ENCODE measurements at regions not wholly inside any gene's neighbourhood (a gene's known extent, or its start where the extent isn't known, plus 50 kb on each side); places are given as distances from the start of the nearest gene placed in this dataset.

DNA sequence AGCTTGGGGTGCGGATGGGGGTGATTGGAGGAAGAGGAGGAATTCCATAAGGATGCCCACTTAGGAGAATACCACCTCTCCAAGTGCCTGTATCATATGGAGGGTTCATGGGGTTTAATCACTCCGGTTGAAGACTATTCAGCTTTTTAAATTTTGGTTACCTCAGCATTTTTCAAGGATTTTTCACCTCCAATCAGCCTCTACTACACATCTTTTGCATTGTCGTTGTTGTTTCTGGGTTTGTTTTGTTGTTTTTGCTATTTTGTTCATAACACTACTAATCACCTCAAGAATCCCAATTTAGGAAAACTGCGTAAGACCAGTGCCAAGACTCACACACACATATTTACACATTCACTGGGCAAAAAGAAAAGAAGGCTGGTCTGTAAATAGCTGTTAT, 619.5 kb upstream of the CDH5 start:
- Histone ChIP-seq H3K79me2 (ENCODE audit: insufficient read depth, low read length) (no peaks in the 10 kb centered on the region), H3K4me3 (replicated peaks in 1 of 3; ENCODE audit: insufficient read depth in 1 of 3, low read depth in 2 of 3, low read length in 3 of 3) (no peak overlapping the region), H3K27ac (ENCODE audit: extremely low read length, insufficient read depth, low read length) (no peak overlapping the region), H3K9me3 (ENCODE audit: low read length) (no peaks in the 10 kb centered on the region), H3K4me1 (ENCODE audit: insufficient read depth, low read length) (no peaks in the 10 kb centered on the region), H3K36me3 (replicated peaks in 1 of 2; ENCODE audit: control insufficient read depth in 1 of 2, insufficient read depth in 2 of 2, low read length in 2 of 2) (no peaks in the 10 kb centered on the region), H3K9ac (ENCODE audit: insufficient read depth, low read depth, low read length) (no peak overlapping the region), H4K20me1 (ENCODE audit: insufficient read depth, low read length) (no peaks in the 10 kb centered on the region), H2AFZ (ENCODE audit: low read length) (no peak overlapping the region), H3K27me3 (ENCODE audit: control insufficient read depth in 1 of 2, insufficient read depth in 2 of 2, low read length in 2 of 2) (no peaks in the 10 kb centered on the region), H3K4me2 (ENCODE audit: low read depth, low read length) (no peak overlapping the region)
- ChIA-PET CTCF (ENCODE audit: low intra/inter-chr PET ratio, low total read pairs) (no interaction called here), POLR2A (no interaction called here)
- TF ChIP-seq ZNF331 (CRISPR knock-in tag; IDR thresholded peaks at IDR 0.05) (no peak), MAFF (IDR thresholded peaks at IDR 0.05; ENCODE audit: low read depth, low read length) (peak; percentile 89), ZNF589 (CRISPR knock-in tag; conservative IDR thresholded peaks at IDR 0.05) (no peak), MAFK (conservative IDR thresholded peaks at IDR 0.05 in 1 of 2, IDR thresholded peaks at IDR 0.05 in 1 of 2; ENCODE audit: low read length in 2 of 2) (peak; percentile 88 to 93), ZMYM2 (CRISPR knock-in tag; IDR thresholded peaks at IDR 0.05) (no peak), ZNF761 (CRISPR knock-in tag; conservative IDR thresholded peaks at IDR 0.05) (no peak)
- intact Hi-C loops (cut with micrococcal nuclease; ENCODE audit: unreplicated experiment) (no loop called here), in situ Hi-C loops (cut with HindIII; ENCODE audit: extremely low pct_ligation_motif_present, low pct_unique_long_range_greater_than_20kb) (no loop called here)
- no peak for ATAC-seq
- WGBS (ENCODE audit: low lambda C conversion rate) = 49% methylated on average over 4 of the region's 4 CpGs
- no TSS peak for BruUV-seq (replicated peaks)
- no peak for FAIRE-seq
- no peak for DNase-seq (ENCODE audit: low spot score)

DNA sequence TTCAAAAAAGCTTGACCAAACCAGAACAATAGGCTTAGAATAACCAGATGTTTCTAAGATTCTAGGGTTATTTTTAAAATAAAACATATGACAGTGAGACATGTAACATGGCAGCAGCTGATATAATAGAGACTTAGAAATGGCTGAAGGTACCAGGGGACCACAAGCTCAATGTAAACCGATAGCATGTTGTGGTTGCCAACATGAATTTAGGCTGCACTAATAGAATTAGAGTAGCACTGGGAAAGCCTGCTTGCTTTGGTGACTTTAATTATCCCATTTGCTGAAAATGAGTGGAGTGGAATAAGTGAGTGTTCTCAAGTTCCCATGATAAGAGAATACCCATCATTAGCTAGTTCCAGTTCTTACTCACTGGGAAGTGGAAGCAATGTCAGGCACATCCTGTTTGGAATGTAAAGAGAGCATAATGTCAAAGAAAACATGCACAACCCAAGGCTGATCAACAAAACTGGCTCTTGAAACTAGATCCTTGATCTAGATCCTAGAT, 621.2 kb upstream of the CDH5 start:
- in situ Hi-C loops (cut with HindIII; ENCODE audit: extremely low pct_ligation_motif_present, low pct_unique_long_range_greater_than_20kb) = no loop called here
- Histone ChIP-seq H3K79me2 (ENCODE audit: insufficient read depth, low read length) (no peaks in the 10 kb centered on the region), H3K9me3 (ENCODE audit: low read length) (no peaks in the 10 kb centered on the region), H4K20me1 (ENCODE audit: insufficient read depth, low read length) (no peaks in the 10 kb centered on the region), H3K4me3 (replicated peaks in 1 of 3; ENCODE audit: insufficient read depth in 1 of 3, low read depth in 2 of 3, low read length in 3 of 3) (no peak overlapping the region), H3K9ac (ENCODE audit: insufficient read depth, low read depth, low read length) (no peak overlapping the region), H3K4me2 (ENCODE audit: low read depth, low read length) (no peak overlapping the region), H3K4me1 (ENCODE audit: insufficient read depth, low read length) (no peaks in the 10 kb centered on the region), H3K27ac (ENCODE audit: extremely low read length, insufficient read depth, low read length) (no peak overlapping the region), H3K36me3 (replicated peaks in 1 of 2; ENCODE audit: control insufficient read depth in 1 of 2, insufficient read depth in 2 of 2, low read length in 2 of 2) (no peaks in the 10 kb centered on the region), H3K27me3 (ENCODE audit: control insufficient read depth in 1 of 2, insufficient read depth in 2 of 2, low read length in 2 of 2) (no peaks in the 10 kb centered on the region), H2AFZ (ENCODE audit: low read length) (no peak overlapping the region)
- CTCF ChIA-PET (ENCODE audit: low intra/inter-chr PET ratio, low total read pairs) = no interaction called here
- ATAC-seq = no peak
- 0% methylated on average over 1 of the region's 1 CpG for WGBS (ENCODE audit: low lambda C conversion rate)
- intact Hi-C loops (cut with micrococcal nuclease; ENCODE audit: unreplicated experiment) = no loop called here
- BruUV-seq (replicated peaks) = no TSS peak
- no peak for FAIRE-seq
- no peak for DNase-seq (ENCODE audit: low spot score)
- TF ChIP-seq MAF1 (CRISPR knock-in tag; IDR thresholded peaks at IDR 0.05; ENCODE audit: borderline replicate concordance) = no peak
- TF ChIP-seq ATF4 (CRISPR knock-in tag; IDR thresholded peaks at IDR 0.05) = no peak
- TF ChIP-seq ZNF644 (CRISPR knock-in tag; IDR thresholded peaks at IDR 0.05; ENCODE audit: low read depth) = no peak
- TF ChIP-seq ATF7-NPFF (CRISPR knock-in tag; IDR thresholded peaks at IDR 0.05; ENCODE audit: low read depth) = no peak
- no peak for TF ChIP-seq ZBTB21 (CRISPR knock-in tag; IDR thresholded peaks at IDR 0.05)
- no peak for TF ChIP-seq ZSCAN22 (CRISPR knock-in tag; IDR thresholded peaks at IDR 0.05)
- TF ChIP-seq RBFOX2 (IDR thresholded peaks at IDR 0.05; ENCODE audit: low read depth, low read length) = no peak
- no peak for TF ChIP-seq KDM6A (CRISPR knock-in tag; IDR thresholded peaks at IDR 0.05; ENCODE audit: low read depth)
- TF ChIP-seq ARNT2 (CRISPR knock-in tag; IDR thresholded peaks at IDR 0.05; ENCODE audit: low read depth) = no peak
- no peak for TF ChIP-seq ZNF781 (CRISPR knock-in tag; IDR thresholded peaks at IDR 0.05; ENCODE audit: borderline replicate concordance, not compliant biosample characterization)
- no peak for TF ChIP-seq JARID2 (CRISPR knock-in tag; IDR thresholded peaks at IDR 0.05; ENCODE audit: insufficient replicate concordance)
- TF ChIP-seq RXRB (CRISPR knock-in tag; IDR thresholded peaks at IDR 0.05; ENCODE audit: borderline replicate concordance) = no peak
- no peak for TF ChIP-seq SNAPC2 (CRISPR knock-in tag; IDR thresholded peaks at IDR 0.05)
- POLR2A ChIA-PET = no interaction called here
